SK-N-SH treated with all-trans-retinoic acid at 6 μM for 48 hours (cell line): ENCODE measurements at regions not wholly inside any gene's neighbourhood (a gene's known extent, or its start where the extent isn't known, plus 50 kb on each side); places are given as distances from the start of the nearest gene placed in this dataset.

ENCODE experiments used
- ATAC-seq: fragments of 200-7000 bp; cut with Tn5 transposase; 3 replicates; pipeline ENCODE4 v1.9.1; 2020; ENCODE audit warnings: mild to moderate bottlenecking, moderate library complexity
- BACH2 ChIP-seq: fragments of 250-450 bp; sonication (Bioruptor Pico); IDR thresholded peaks from 2 replicates; pipeline ENCODE4 v1.9.0; 2021; ENCODE audit warnings: mild to moderate bottlenecking, borderline replicate concordance
- CREB5 ChIP-seq: fragments of 250-450 bp; sonication (Bioruptor Pico); IDR thresholded peaks from 2 replicates; pipeline ENCODE4 v1.5.1; 2020; ENCODE audit warnings: low read depth, mild to moderate bottlenecking, moderate library complexity
- CSDC2 ChIP-seq: fragments of 250-450 bp; sonication (Bioruptor Pico); IDR thresholded peaks from 2 replicates; pipeline ENCODE4 v1.5.0; 2020; ENCODE audit warnings: mild to moderate bottlenecking, moderate library complexity
- CSRNP3 ChIP-seq: fragments of 250-450 bp; sonication (Bioruptor Pico); IDR thresholded peaks from 2 replicates; pipeline ENCODE4 v1.5.1; 2021; ENCODE audit warnings: mild to moderate bottlenecking, moderate library complexity
- ESRRG ChIP-seq: fragments of 250-450 bp; sonication (Bioruptor Pico); IDR thresholded peaks from 2 replicates; pipeline ENCODE4 v1.6.1; 2021; ENCODE audit warnings: mild to moderate bottlenecking
- OSR1 ChIP-seq: fragments of 250-450 bp; sonication (Bioruptor Pico); IDR thresholded peaks from 2 replicates; pipeline ENCODE4 v1.8.0; 2022; ENCODE audit warnings: moderate library complexity, mild to moderate bottlenecking, inconsistent platforms
- POU6F1 ChIP-seq: fragments of 250-450 bp; sonication (Bioruptor Pico); IDR thresholded peaks from 2 replicates; pipeline ENCODE4 v1.8.0; 2021; ENCODE audit warnings: low read depth, mild to moderate bottlenecking, moderate library complexity, borderline replicate concordance
- PPARA ChIP-seq: fragments of 250-450 bp; sonication (Bioruptor Pico); IDR thresholded peaks from 2 replicates; pipeline ENCODE4 v1.5.0; 2020; ENCODE audit warnings: mild to moderate bottlenecking, borderline replicate concordance
- RARB ChIP-seq: fragments of 250-450 bp; sonication (Bioruptor Pico); IDR thresholded peaks from 2 replicates; pipeline ENCODE4 v1.8.0; 2021; ENCODE audit warnings: mild to moderate bottlenecking, moderate library complexity
- SNAI2 ChIP-seq: fragments of 250-450 bp; sonication (Bioruptor Pico); IDR thresholded peaks from 2 replicates; pipeline ENCODE4 v1.5.0; 2020; ENCODE audit warnings: mild to moderate bottlenecking, moderate library complexity
- TCF4 ChIP-seq: fragments of 250-450 bp; sonication (Bioruptor Pico); IDR thresholded peaks from 2 replicates; pipeline ENCODE4 v1.8.0; 2021; ENCODE audit warnings: mild to moderate bottlenecking, moderate library complexity, borderline replicate concordance
- TSHZ2 ChIP-seq: fragments of 250-450 bp; sonication (Bioruptor Pico); IDR thresholded peaks from 2 replicates; pipeline ENCODE4 v1.5.0; 2020; ENCODE audit warnings: mild to moderate bottlenecking, moderate library complexity
- ZC3H10 ChIP-seq: fragments of 250-450 bp; sonication (Bioruptor Pico); IDR thresholded peaks from 2 replicates; pipeline ENCODE4 v1.5.1; 2021; ENCODE audit warnings: mild to moderate bottlenecking, moderate library complexity
- ZFP3 ChIP-seq: fragments of 250-450 bp; sonication (Bioruptor Pico); IDR thresholded peaks from 2 replicates; pipeline ENCODE4 v1.5.0; 2020; ENCODE audit warnings: mild to moderate bottlenecking, moderate library complexity
- ZFP30 ChIP-seq: fragments of 450-650 bp; formaldehyde crosslinking; IDR thresholded peaks from 2 replicates; pipeline ENCODE4 v1.5.0; 2022; ENCODE audit warnings: mild to moderate bottlenecking, moderate library complexity
- ZNF565 ChIP-seq: fragments of 450-650 bp; formaldehyde crosslinking; conservative IDR thresholded peaks from 2 replicates; pipeline ENCODE4 v1.5.0; 2020; ENCODE audit warnings: low read depth, mild to moderate bottlenecking, moderate library complexity
- ZNF8 ChIP-seq: fragments of 450-650 bp; formaldehyde crosslinking; IDR thresholded peaks from 2 replicates; pipeline ENCODE4 v1.5.0; 2020; ENCODE audit warnings: mild to moderate bottlenecking, moderate library complexity

GRCh38 chr5:114780290-114780689, 389.4 kb downstream of the TRIM36 start:
- TF ChIP-seq TCF4 (CRISPR knock-in tag) (no peak), ZC3H10 (CRISPR knock-in tag) (no peak)
- no peak for ATAC-seq

- ATAC-seq: no peak
- TF ChIP-seq OSR1 (CRISPR knock-in tag): no peak
- TF ChIP-seq CSDC2 (CRISPR knock-in tag): no peak
- no peak for TF ChIP-seq CSRNP3 (CRISPR knock-in tag)
- no peak for TF ChIP-seq ZFP3
- TF ChIP-seq ZNF565 (CRISPR knock-in tag): no peak
- TF ChIP-seq ZNF8 (CRISPR knock-in tag): no peak
- no peak for TF ChIP-seq BACH2 (CRISPR knock-in tag)
- TF ChIP-seq PPARA (CRISPR knock-in tag): no peak
- no peak for TF ChIP-seq TSHZ2 (CRISPR knock-in tag)
- TF ChIP-seq CREB5 (CRISPR knock-in tag): no peak
- TF ChIP-seq ZFP30 (CRISPR knock-in tag): no peak
Measured at GRCh38 chr5:114744406-114744805, 382.5 kb downstream of the KCNN2 start.

- no peak for ATAC-seq
Measured at GRCh38 chr5:114734238-114734637, 372.4 kb downstream of the KCNN2 start.

GRCh38 chr5:114729986-114730385, 368.1 kb downstream of the KCNN2 start:
- no peak for ATAC-seq
- TF ChIP-seq BACH2 (CRISPR knock-in tag) (no peak), OSR1 (CRISPR knock-in tag) (no peak)

More at GRCh38 chr5:114734238-114734637, 372.4 kb downstream of the KCNN2 start:
- TF ChIP-seq CSRNP3 (CRISPR knock-in tag) (no peak), POU6F1 (CRISPR knock-in tag) (no peak), RARB (CRISPR knock-in tag) (no peak), SNAI2 (CRISPR knock-in tag) (no peak), ESRRG (CRISPR knock-in tag) (no peak), BACH2 (CRISPR knock-in tag) (no peak)

GRCh38 chr5:114727358-114727757, 365.5 kb downstream of the KCNN2 start:
- TF ChIP-seq ZNF565 (CRISPR knock-in tag): no peak
- ATAC-seq: no peak
